ENCODE measurements at regions not wholly inside any gene's neighbourhood (a gene's known extent, or its start where the extent isn't known, plus 50 kb on each side); places are given as distances from the start of the nearest gene placed in this dataset.

DNA sequence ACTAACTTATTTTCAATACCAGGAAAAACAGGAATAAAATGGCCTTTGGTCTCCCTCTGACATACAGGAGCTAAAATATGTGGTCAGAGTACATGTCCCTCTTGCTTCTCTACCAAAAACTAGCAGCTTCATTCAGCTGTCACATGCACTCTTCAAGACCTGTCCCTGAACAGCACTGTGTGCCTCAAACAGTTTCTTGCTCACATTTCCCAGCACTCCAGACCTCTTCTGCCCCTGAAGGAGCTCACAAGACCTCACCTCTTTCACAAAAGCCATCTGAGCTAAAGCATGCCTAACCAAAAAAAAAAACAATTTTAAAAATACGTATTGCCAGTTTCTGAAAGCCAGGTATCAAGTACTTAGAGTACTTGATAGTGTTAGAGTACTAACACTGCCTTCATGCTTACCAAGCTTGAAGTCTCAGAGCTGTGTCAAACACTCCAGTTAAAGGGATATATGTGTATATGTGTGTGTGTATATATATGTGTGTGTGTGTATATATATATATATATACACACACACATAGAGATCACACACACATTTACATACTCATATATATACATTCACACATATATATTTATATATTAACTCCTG lies 148.3 kb upstream of the POU3F2 start:
- Histone ChIP-seq H3K79me2 (ENCODE audit: insufficient read depth, low read length) (no peaks in the 10 kb centered on the region), H3K4me2 (ENCODE audit: low read length) (no peak overlapping the region), H3K9me2 (ENCODE audit: insufficient read depth) (no peaks in the 10 kb centered on the region), H3K36me3 (ENCODE audit: control insufficient read depth in 1 of 2, insufficient read depth in 2 of 2, low read length in 2 of 2) (no peaks in the 10 kb centered on the region), H3K9ac (ENCODE audit: low read length) (no peak overlapping the region), H3K27ac (ENCODE audit: low read depth, low read length) (no peak overlapping the region), H3K4me3 (replicated peaks in 1 of 2; ENCODE audit: low read depth in 1 of 2, low read length in 2 of 2) (no peak overlapping the region), H3K9me3 (ENCODE audit: control insufficient read depth in 1 of 2, insufficient read depth in 1 of 2, low read depth in 1 of 2, low read length in 2 of 2) (no peaks in the 10 kb centered on the region), H3K27me3 (ENCODE audit: insufficient read depth, low read length) (peaks cover 37% of the 10 kb centered on the region), H4K20me1 (ENCODE audit: insufficient read depth) (no peaks in the 10 kb centered on the region), H3K4me1 (ENCODE audit: control insufficient read depth in 1 of 2, insufficient read depth in 2 of 2, low read length in 2 of 2) (no peaks in the 10 kb centered on the region), H2AFZ (ENCODE audit: low read depth, low read length, poor library complexity, severe bottlenecking) (no peak overlapping the region)
- CTCF ChIA-PET = no interaction called here
- ATAC-seq (no peak), DNase-seq (ENCODE audit: low read depth, low spot score) (no peak)
- POLR2A ChIA-PET = no interaction called here
- RAD21 ChIA-PET (ENCODE audit: low non-redundant PET in 1 of 2, low total read pairs in 2 of 2, uncharacterized antibody in 2 of 2, unreplicated experiment in 2 of 2) = no interaction called here
- intact Hi-C loops (cut with micrococcal nuclease) = no loop called here
- no TSS peak for BruUV-seq (replicated peaks)
- TF ChIP-seq, protein P1, sequence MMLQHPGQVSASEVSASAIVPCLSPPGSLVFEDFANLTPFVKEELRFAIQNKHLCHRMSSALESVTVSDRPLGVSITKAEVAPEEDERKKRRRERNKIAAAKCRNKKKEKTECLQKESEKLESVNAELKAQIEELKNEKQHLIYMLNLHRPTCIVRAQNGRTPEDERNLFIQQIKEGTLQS (IDR thresholded peaks at IDR 0.05) = no peak
- TF ChIP-seq EZH2 (IDR thresholded peaks at IDR 0.05) = no peak
- no peak for TF ChIP-seq REST (IDR thresholded peaks at IDR 0.05; ENCODE audit: low read depth)
- TF ChIP-seq SIN3A (IDR thresholded peaks at IDR 0.05; ENCODE audit: low read depth) = no peak
- no peak for TF ChIP-seq POLR2AphosphoS5 (IDR thresholded peaks at IDR 0.05; ENCODE audit: low read depth, low read length)
- no peak for TF ChIP-seq CEBPB (IDR thresholded peaks at IDR 0.05; ENCODE audit: low read depth)
- no peak for TF ChIP-seq ZFX (IDR thresholded peaks at IDR 0.05)
- TF ChIP-seq EZH2phosphoT487 (IDR thresholded peaks at IDR 0.05; ENCODE audit: borderline replicate concordance) = no peak
- no peak for TF ChIP-seq EGR1 (IDR thresholded peaks at IDR 0.05; ENCODE audit: low read depth)
- no peak for TF ChIP-seq CBX3 (IDR thresholded peaks at IDR 0.05; ENCODE audit: low read depth)
- TF ChIP-seq ZNF274 (IDR thresholded peaks at IDR 0.05; ENCODE audit: low read depth, low read length) = no peak
- TF ChIP-seq, protein P2, sequence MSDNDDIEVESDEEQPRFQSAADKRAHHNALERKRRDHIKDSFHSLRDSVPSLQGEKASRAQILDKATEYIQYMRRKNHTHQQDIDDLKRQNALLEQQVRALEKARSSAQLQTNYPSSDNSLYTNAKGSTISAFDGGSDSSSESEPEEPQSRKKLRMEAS (IDR thresholded peaks at IDR 0.05) = no peak
- no peak for TF ChIP-seq SP1 (IDR thresholded peaks at IDR 0.05; ENCODE audit: low read depth)
- TF ChIP-seq CTCF (IDR thresholded peaks at IDR 0.05 in 2 of 3, conservative IDR thresholded peaks at IDR 0.05 in 1 of 3; ENCODE audit: borderline replicate concordance in 1 of 3, insufficient read depth in 1 of 3, low read depth in 2 of 3, low read length in 2 of 3) = no peak
- TF ChIP-seq YY1 (IDR thresholded peaks at IDR 0.05; ENCODE audit: extremely low read depth, insufficient replicate concordance, low read depth, low read length) = no peak
- no peak for TF ChIP-seq RAD21 (IDR thresholded peaks at IDR 0.05; ENCODE audit: low read depth)
- TF ChIP-seq FOSL1 (IDR thresholded peaks at IDR 0.05; ENCODE audit: low read depth) = no peak
- no peak for TF ChIP-seq POLR2A (IDR thresholded peaks at IDR 0.05; ENCODE audit: borderline replicate concordance, extremely low read depth, insufficient read depth, insufficient read length)

Measured in HCT116 (cell line).